ENCODE measurements at regions not wholly inside any gene's neighbourhood (a gene's known extent, or its start where the extent isn't known, plus 50 kb on each side); places are given as distances from the start of the nearest gene placed in this dataset.

GRCh38 chr4:181470306-181470705 is 772.9 kb upstream of the TENM3 start:
- TF ChIP-seq EZH2 (IDR thresholded peaks at IDR 0.05; ENCODE audit: borderline replicate concordance, low read depth, low read length, poor library complexity, severe bottlenecking) (no peak), CTCF (conservative IDR thresholded peaks at IDR 0.05; ENCODE audit: low read depth, low read length) (no peak)
- Histone ChIP-seq H3K27me3 (replicated peaks; ENCODE audit: insufficient read depth, low read depth, low read length, poor library complexity) (peaks cover 32% of the 10 kb centered on the region), H3K9me3 (ENCODE audit: low read depth, low read length, poor library complexity, severe bottlenecking) (no peaks in the 10 kb centered on the region), H3K4me1 (ENCODE audit: insufficient read depth, low read length, poor library complexity, severe bottlenecking) (no peaks in the 10 kb centered on the region), H3K27ac (ENCODE audit: low read depth, low read length, poor library complexity, severe bottlenecking) (no peak overlapping the region), H3K36me3 (ENCODE audit: insufficient read depth, low read length, poor library complexity, severe bottlenecking) (no peaks in the 10 kb centered on the region), H3K4me3 (ENCODE audit: low read depth, low read length, poor library complexity, severe bottlenecking) (no peak overlapping the region)
- DNase-seq (ENCODE audit: low spot score) = no peak
- ChIA-PET POLR2A (ENCODE audit: low non-redundant PET) (no interaction called here), CTCF (no interaction called here)
- BruUV-seq (replicated peaks) = no TSS peak
- intact Hi-C loops (cut with micrococcal nuclease; ENCODE audit: unreplicated experiment) = no loop called here

GRCh38 chr4:181475359-181475758 is 767.8 kb upstream of the TENM3 start:
- no peaks in the 10 kb centered on the region for H3K4me1 ChIP-seq (ENCODE audit: insufficient read depth, low read length, poor library complexity, severe bottlenecking)
- DNase-seq (ENCODE audit: low spot score) = no peak
- H3K4me3 ChIP-seq (ENCODE audit: low read depth, low read length, poor library complexity, severe bottlenecking) = no peak overlapping the region
- no peaks in the 10 kb centered on the region for H3K36me3 ChIP-seq (ENCODE audit: insufficient read depth, low read length, poor library complexity, severe bottlenecking)
- TF ChIP-seq CTCF (conservative IDR thresholded peaks at IDR 0.05; ENCODE audit: low read depth, low read length) (no peak), EZH2 (IDR thresholded peaks at IDR 0.05; ENCODE audit: borderline replicate concordance, low read depth, low read length, poor library complexity, severe bottlenecking) (no peak)
- H3K9me3 ChIP-seq (ENCODE audit: low read depth, low read length, poor library complexity, severe bottlenecking) = no peaks in the 10 kb centered on the region
- H3K27ac ChIP-seq (ENCODE audit: low read depth, low read length, poor library complexity, severe bottlenecking) = no peak overlapping the region
- BruUV-seq (replicated peaks) = no TSS peak
- intact Hi-C loops (cut with micrococcal nuclease; ENCODE audit: unreplicated experiment) = no loop called here
- POLR2A ChIA-PET (ENCODE audit: low non-redundant PET) = no interaction called here
- peaks cover 58% of the 10 kb centered on the region for H3K27me3 ChIP-seq (replicated peaks; ENCODE audit: insufficient read depth, low read depth, low read length, poor library complexity)
- CTCF ChIA-PET = interaction anchor here (0.6 kb wide), 1 partner anchor 401 kb away, joined by 7 read pairs; no protein-coding TSS in a partner anchor

- Histone ChIP-seq H3K9me3 (ENCODE audit: low read depth, low read length, poor library complexity, severe bottlenecking) (no peaks in the 10 kb centered on the region), H3K36me3 (ENCODE audit: insufficient read depth, low read length, poor library complexity, severe bottlenecking) (no peaks in the 10 kb centered on the region), H3K27me3 (replicated peaks; ENCODE audit: insufficient read depth, low read depth, low read length, poor library complexity) (peaks cover 54% of the 10 kb centered on the region), H3K4me1 (ENCODE audit: insufficient read depth, low read length, poor library complexity, severe bottlenecking) (no peaks in the 10 kb centered on the region), H3K4me3 (ENCODE audit: low read depth, low read length, poor library complexity, severe bottlenecking) (no peak overlapping the region), H3K27ac (ENCODE audit: low read depth, low read length, poor library complexity, severe bottlenecking) (no peak overlapping the region)
- CTCF ChIA-PET = interaction anchor here (0.6 kb wide), 1 partner anchor 400 kb away, joined by 7 read pairs; no protein-coding TSS in a partner anchor
- DNase-seq (ENCODE audit: low spot score) = no peak
- TF ChIP-seq EZH2 (IDR thresholded peaks at IDR 0.05; ENCODE audit: borderline replicate concordance, low read depth, low read length, poor library complexity, severe bottlenecking) = no peak
- no peak for TF ChIP-seq CTCF (conservative IDR thresholded peaks at IDR 0.05; ENCODE audit: low read depth, low read length)
- intact Hi-C loops (cut with micrococcal nuclease; ENCODE audit: unreplicated experiment) = no loop called here
- POLR2A ChIA-PET (ENCODE audit: low non-redundant PET) = no interaction called here
- BruUV-seq (replicated peaks) = no TSS peak
These were observed 767.3 kb upstream of the TENM3 start for GRCh38 chr4:181475781-181476507.
